22Rv1 (cell line): ENCODE measurements at regions not wholly inside any gene's neighbourhood (a gene's known extent, or its start where the extent isn't known, plus 50 kb on each side); places are given as distances from the start of the nearest gene placed in this dataset.
"Not testable (repeated sequence)": the region's sequence is repeated elsewhere in the genome, so short reads cannot be mapped to it uniquely, and the experiment has no call there.

Experiments used
- H3K27ac ChIP-seq: fragments of 450-650 bp; 2 replicates; pipeline ENCODE4 v1.5.1; 2017
- CTCF ChIP-seq: fragments of 450-650 bp; IDR thresholded peaks from 2 replicates; pipeline ENCODE4 v1.5.1; 2017; ENCODE audit warnings: mild to moderate bottlenecking
- ZFX ChIP-seq: fragments of 450-650 bp; IDR thresholded peaks from 2 replicates; pipeline ENCODE4 v1.6.1; 2017; ENCODE audit warnings: antibody characterized with exemption, borderline replicate concordance

- no peak overlapping the region for H3K27ac ChIP-seq
- no peak for TF ChIP-seq CTCF
- no peak for TF ChIP-seq ZFX
These were observed 402.0 kb upstream of the NRG3 start for GRCh38 chr10:81472927-81473470.

DNA sequence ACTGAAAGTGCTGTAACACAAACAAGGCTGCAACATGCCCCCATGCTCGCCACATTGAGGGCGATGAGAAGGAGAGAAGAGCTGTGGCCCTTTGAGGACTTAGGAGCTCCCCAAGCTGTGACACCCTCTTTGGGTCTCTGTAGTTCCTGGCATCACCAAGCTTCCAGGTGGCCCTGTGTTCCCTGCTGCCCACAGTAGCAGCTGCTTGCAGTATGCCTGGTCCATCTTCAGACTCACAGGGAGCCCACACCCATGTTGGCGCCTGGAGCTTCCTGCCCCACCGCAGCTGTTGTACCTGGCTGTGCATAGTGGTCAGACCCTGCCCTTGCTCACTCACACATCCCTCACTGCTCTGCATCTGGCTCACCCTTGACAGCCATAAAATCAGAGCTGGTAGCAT, 401.2 kb upstream of the NRG3 start:
- no peak overlapping the region for H3K27ac ChIP-seq

DNA sequence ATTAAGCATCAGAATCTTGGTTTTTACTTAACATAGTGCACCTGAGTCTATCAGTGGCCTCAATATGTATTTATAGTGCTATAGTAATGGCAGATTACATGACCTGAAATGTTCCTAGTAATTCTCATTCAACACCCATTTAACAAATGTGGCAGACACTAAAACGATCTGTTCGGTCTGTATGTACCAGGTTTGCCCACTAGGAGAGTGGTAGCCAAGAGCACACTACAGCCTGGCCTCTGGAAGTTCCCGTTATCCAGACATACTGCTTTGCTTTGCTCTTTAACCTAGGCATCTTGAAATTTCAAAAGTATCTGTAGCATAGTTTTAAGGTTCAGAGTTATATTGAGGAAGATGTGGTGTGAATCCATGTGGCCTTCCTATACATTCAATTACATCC, 395.7 kb upstream of the NRG3 start:
- H3K27ac ChIP-seq = no peak overlapping the region
- no peak for TF ChIP-seq CTCF

More for the DNA sequence above, 401.2 kb upstream of the NRG3 start:
- no peak for TF ChIP-seq ZFX
- no peak for TF ChIP-seq CTCF

GRCh38 chr10:81496626-81497025, 378.4 kb upstream of the NRG3 start:
- no peak overlapping the region for H3K27ac ChIP-seq
- TF ChIP-seq ZFX (no peak), CTCF (no peak)

- no peak for TF ChIP-seq ZFX
- TF ChIP-seq CTCF = no peak
These were observed 376.9 kb upstream of the NRG3 start for GRCh38 chr10:81498011-81498551.

GRCh38 chr10:81502677-81503359, 372.2 kb upstream of the NRG3 start:
- H3K27ac ChIP-seq = no peak overlapping the region
- TF ChIP-seq ZFX = no peak
- TF ChIP-seq CTCF = no peak

More at GRCh38 chr10:81498011-81498551, 376.9 kb upstream of the NRG3 start:
- H3K27ac ChIP-seq = no peak overlapping the region

DNA sequence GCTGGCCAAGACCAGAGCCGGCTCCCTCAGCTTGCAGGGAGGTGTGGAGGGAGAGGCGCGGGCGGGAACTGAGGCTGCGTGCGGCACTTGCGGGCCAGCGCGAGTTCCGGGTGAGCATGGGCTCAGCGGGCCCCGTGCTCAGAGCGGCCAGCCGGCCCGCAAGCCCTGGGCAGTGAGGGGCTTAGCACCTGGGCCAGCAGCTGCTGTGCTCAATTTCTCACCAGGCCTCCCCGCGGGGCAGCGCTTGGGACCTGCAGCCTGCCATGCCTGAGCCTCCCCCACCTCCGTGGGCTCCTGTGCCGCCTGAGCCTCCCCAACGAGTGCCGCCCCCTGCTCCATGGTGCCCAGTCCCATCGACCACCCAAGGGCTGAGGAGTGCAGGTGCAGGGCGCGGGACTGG, 369.2 kb upstream of the NRG3 start:
- not testable (repeated sequence) for H3K27ac ChIP-seq
